Dendritic cell treated with granulocyte-macrophage colony-stimulating factor and Interleukin-4, amounts not matched to agents 40 ng/mL and 50 ng/mL, for 4 days (primary cell): ENCODE measurements at regions not wholly inside any gene's neighbourhood (a gene's known extent, or its start where the extent isn't known, plus 50 kb on each side); places are given as distances from the start of the nearest gene placed in this dataset.
"Not testable (repeated sequence)": the region's sequence is repeated elsewhere in the genome, so short reads cannot be mapped to it uniquely, and the experiment has no call there.

Experiments
- H3K27ac Mint-ChIP-seq: one replicate; pipeline ENCODE4 v1.8.0; 2022; ENCODE audit warnings: mild to moderate bottlenecking, mixed read lengths
- H3K27me3 Mint-ChIP-seq: one replicate; pipeline ENCODE4 v1.8.0; 2022; ENCODE audit warnings: mild to moderate bottlenecking, mixed read lengths
- H3K36me3 Mint-ChIP-seq: one replicate; pipeline ENCODE4 v1.8.0; 2022; ENCODE audit warnings: low read depth, mixed read lengths
- H3K4me1 Mint-ChIP-seq: one replicate; pipeline ENCODE4 v1.8.0; 2022; ENCODE audit warnings: low read depth, mixed read lengths
- H3K4me3 Mint-ChIP-seq: one replicate; pipeline ENCODE4 v1.8.0; 2022; ENCODE audit warnings: mild to moderate bottlenecking, moderate library complexity, mixed read lengths
- H3K9me3 Mint-ChIP-seq: one replicate; pipeline ENCODE4 v1.8.0; 2022; ENCODE audit warnings: mixed read lengths
- intact Hi-C: fragments of 100-400 bp; cut with micrococcal nuclease; formaldehyde crosslinking; loops from one replicate; pipeline ENCODE4 v1.15.0; 2022

- Mint-ChIP-seq H3K4me3 (no peak overlapping the region), H3K36me3 (no peaks in the 10 kb centered on the region), H3K27me3 (no peaks in the 10 kb centered on the region), H3K9me3 (peaks cover 66% of the 10 kb centered on the region), H3K27ac (no peak overlapping the region), H3K4me1 (no peaks in the 10 kb centered on the region)
- intact Hi-C loops: no loop called here
Observed at GRCh38 chr19:29154163-29154562, 58.8 kb downstream of the UQCRFS1 start.

GRCh38 chr19:29145756-29146155 is 67.2 kb downstream of the UQCRFS1 start:
- no peaks in the 10 kb centered on the region for H3K4me1 Mint-ChIP-seq
- H3K9me3 Mint-ChIP-seq: peaks cover 46% of the 10 kb centered on the region
- H3K4me3 Mint-ChIP-seq: no peak overlapping the region
- intact Hi-C loops: no loop called here
- no peaks in the 10 kb centered on the region for H3K36me3 Mint-ChIP-seq
- H3K27me3 Mint-ChIP-seq: no peaks in the 10 kb centered on the region
- H3K27ac Mint-ChIP-seq: no peak overlapping the region

- H3K27ac Mint-ChIP-seq: no peak overlapping the region
- H3K36me3 Mint-ChIP-seq: no peaks in the 10 kb centered on the region
- intact Hi-C loops: no loop called here
- H3K4me1 Mint-ChIP-seq: no peaks in the 10 kb centered on the region
- no peak overlapping the region for H3K4me3 Mint-ChIP-seq
- no peaks in the 10 kb centered on the region for H3K27me3 Mint-ChIP-seq
- H3K9me3 Mint-ChIP-seq: peaks cover 64% of the 10 kb centered on the region
Observed at GRCh38 chr19:29143183-29143582, 69.8 kb downstream of the UQCRFS1 start.

- H3K27ac Mint-ChIP-seq: no peak overlapping the region
- H3K4me1 Mint-ChIP-seq: no peaks in the 10 kb centered on the region
- H3K27me3 Mint-ChIP-seq: no peaks in the 10 kb centered on the region
- H3K36me3 Mint-ChIP-seq: no peaks in the 10 kb centered on the region
- intact Hi-C loops: no loop called here
- H3K9me3 Mint-ChIP-seq: peaks cover 76% of the 10 kb centered on the region
- H3K4me3 Mint-ChIP-seq: no peak overlapping the region
Observed at GRCh38 chr19:29139227-29139626, 73.7 kb downstream of the UQCRFS1 start.

GRCh38 chr19:29138206-29138605 is 74.7 kb downstream of the UQCRFS1 start:
- intact Hi-C loops, H3K27me3 Mint-ChIP-seq, H3K4me1 Mint-ChIP-seq, H3K4me3 Mint-ChIP-seq, H3K27ac Mint-ChIP-seq, H3K36me3 Mint-ChIP-seq: not testable (repeated sequence)
- H3K9me3 Mint-ChIP-seq: peaks cover 80% of the 10 kb centered on the region

- intact Hi-C loops: no loop called here
- Mint-ChIP-seq H3K27me3 (no peaks in the 10 kb centered on the region), H3K4me1 (no peaks in the 10 kb centered on the region), H3K27ac (no peak overlapping the region), H3K9me3 (peaks cover 26% of the 10 kb centered on the region), H3K36me3 (no peaks in the 10 kb centered on the region), H3K4me3 (no peak overlapping the region)
Observed at GRCh38 chr19:29131456-29131855, 81.5 kb downstream of the UQCRFS1 start.

- intact Hi-C loops: no loop called here
- Mint-ChIP-seq H3K9me3 (peaks cover 8% of the 10 kb centered on the region), H3K27ac (no peak overlapping the region), H3K27me3 (no peaks in the 10 kb centered on the region), H3K4me1 (no peaks in the 10 kb centered on the region), H3K36me3 (no peaks in the 10 kb centered on the region), H3K4me3 (no peak overlapping the region)
Observed at GRCh38 chr19:29129148-29129547, 83.8 kb downstream of the UQCRFS1 start.

GRCh38 chr19:29128203-29128602 is 84.7 kb downstream of the UQCRFS1 start:
- no peak overlapping the region for H3K4me3 Mint-ChIP-seq
- peaks cover 8% of the 10 kb centered on the region for H3K9me3 Mint-ChIP-seq
- no peaks in the 10 kb centered on the region for H3K4me1 Mint-ChIP-seq
- intact Hi-C loops: no loop called here
- H3K27me3 Mint-ChIP-seq: no peaks in the 10 kb centered on the region
- H3K27ac Mint-ChIP-seq: no peak overlapping the region
- H3K36me3 Mint-ChIP-seq: no peaks in the 10 kb centered on the region

- no peaks in the 10 kb centered on the region for H3K36me3 Mint-ChIP-seq
- no peak overlapping the region for H3K4me3 Mint-ChIP-seq
- no peaks in the 10 kb centered on the region for H3K27me3 Mint-ChIP-seq
- no peak overlapping the region for H3K27ac Mint-ChIP-seq
- H3K4me1 Mint-ChIP-seq: no peaks in the 10 kb centered on the region
- intact Hi-C loops: no loop called here
- peaks cover 8% of the 10 kb centered on the region for H3K9me3 Mint-ChIP-seq
Observed at GRCh38 chr19:29122185-29122584, 90.8 kb downstream of the UQCRFS1 start.

- peaks cover 8% of the 10 kb centered on the region for H3K9me3 Mint-ChIP-seq
- H3K36me3 Mint-ChIP-seq: no peaks in the 10 kb centered on the region
- no peak overlapping the region for H3K27ac Mint-ChIP-seq
- no peaks in the 10 kb centered on the region for H3K27me3 Mint-ChIP-seq
- no peak overlapping the region for H3K4me3 Mint-ChIP-seq
- H3K4me1 Mint-ChIP-seq: no peaks in the 10 kb centered on the region
- intact Hi-C loops: no loop called here
Observed at GRCh38 chr19:29121684-29122083, 91.3 kb downstream of the UQCRFS1 start.

GRCh38 chr19:29120466-29120865 is 92.5 kb downstream of the UQCRFS1 start:
- no peaks in the 10 kb centered on the region for H3K27me3 Mint-ChIP-seq
- H3K36me3 Mint-ChIP-seq: no peaks in the 10 kb centered on the region
- H3K9me3 Mint-ChIP-seq: peaks cover 8% of the 10 kb centered on the region
- H3K27ac Mint-ChIP-seq: no peak overlapping the region
- H3K4me3 Mint-ChIP-seq: no peak overlapping the region
- H3K4me1 Mint-ChIP-seq: no peaks in the 10 kb centered on the region
- intact Hi-C loops: no loop called here

GRCh38 chr19:29119590-29119989 is 93.4 kb downstream of the UQCRFS1 start:
- peaks cover 8% of the 10 kb centered on the region for H3K9me3 Mint-ChIP-seq
- no peak overlapping the region for H3K4me3 Mint-ChIP-seq
- intact Hi-C loops: no loop called here
- H3K27ac Mint-ChIP-seq: no peak overlapping the region
- no peaks in the 10 kb centered on the region for H3K4me1 Mint-ChIP-seq
- no peaks in the 10 kb centered on the region for H3K36me3 Mint-ChIP-seq
- no peaks in the 10 kb centered on the region for H3K27me3 Mint-ChIP-seq

- no peaks in the 10 kb centered on the region for H3K4me1 Mint-ChIP-seq
- no peaks in the 10 kb centered on the region for H3K36me3 Mint-ChIP-seq
- no peak overlapping the region for H3K27ac Mint-ChIP-seq
- intact Hi-C loops: no loop called here
- H3K9me3 Mint-ChIP-seq: peaks cover 2% of the 10 kb centered on the region
- no peaks in the 10 kb centered on the region for H3K27me3 Mint-ChIP-seq
- no peak overlapping the region for H3K4me3 Mint-ChIP-seq
Observed at GRCh38 chr19:29118389-29118788, 94.6 kb downstream of the UQCRFS1 start.

- no peak overlapping the region for H3K27ac Mint-ChIP-seq
- H3K4me1 Mint-ChIP-seq: no peaks in the 10 kb centered on the region
- intact Hi-C loops: no loop called here
- no peaks in the 10 kb centered on the region for H3K27me3 Mint-ChIP-seq
- H3K9me3 Mint-ChIP-seq: no peaks in the 10 kb centered on the region
- H3K4me3 Mint-ChIP-seq: no peak overlapping the region
- H3K36me3 Mint-ChIP-seq: no peaks in the 10 kb centered on the region
Observed at GRCh38 chr19:29117926-29118325, 95.0 kb downstream of the UQCRFS1 start.

- no peaks in the 10 kb centered on the region for H3K4me1 Mint-ChIP-seq
- no peak overlapping the region for H3K4me3 Mint-ChIP-seq
- intact Hi-C loops: no loop called here
- H3K27ac Mint-ChIP-seq: no peak overlapping the region
- H3K9me3 Mint-ChIP-seq: no peaks in the 10 kb centered on the region
- H3K36me3 Mint-ChIP-seq: no peaks in the 10 kb centered on the region
- H3K27me3 Mint-ChIP-seq: no peaks in the 10 kb centered on the region
Observed at GRCh38 chr19:29115181-29115580, 97.8 kb downstream of the UQCRFS1 start.
